ENCODE measurements at regions not wholly inside any gene's neighbourhood (a gene's known extent, or its start where the extent isn't known, plus 50 kb on each side); places are given as distances from the start of the nearest gene placed in this dataset.
"Not testable (repeated sequence)": the region's sequence is repeated elsewhere in the genome, so short reads cannot be mapped to it uniquely, and the experiment has no call there.

DNA sequence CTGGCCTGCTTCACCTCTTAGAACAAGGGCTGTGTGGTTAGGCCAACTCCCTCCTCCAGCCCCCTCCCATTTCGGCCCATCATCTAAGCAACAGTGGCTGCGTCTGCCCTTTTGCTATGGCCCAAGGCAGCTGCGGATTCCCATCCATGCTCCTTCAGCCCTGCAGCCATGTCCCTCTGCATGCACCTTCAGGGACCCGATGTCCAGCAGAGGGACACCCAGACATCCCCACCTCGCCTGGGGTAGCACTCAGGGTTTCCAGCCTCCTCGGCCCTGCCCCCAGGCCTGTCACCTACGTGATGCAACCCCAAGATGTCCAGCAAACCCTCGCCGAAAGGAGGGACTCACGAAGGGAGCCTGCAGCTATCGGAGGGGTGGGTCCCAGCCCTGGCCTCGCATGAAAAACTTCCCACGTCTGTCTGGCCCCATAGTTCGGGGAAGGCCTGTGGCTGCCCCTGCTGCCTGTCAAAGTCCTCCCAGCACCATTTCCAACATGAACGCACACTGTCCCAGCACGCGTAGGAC is 194.4 kb downstream of the CTTN start:
- no peak for DNase-seq (ENCODE audit: low read depth)

DNA sequence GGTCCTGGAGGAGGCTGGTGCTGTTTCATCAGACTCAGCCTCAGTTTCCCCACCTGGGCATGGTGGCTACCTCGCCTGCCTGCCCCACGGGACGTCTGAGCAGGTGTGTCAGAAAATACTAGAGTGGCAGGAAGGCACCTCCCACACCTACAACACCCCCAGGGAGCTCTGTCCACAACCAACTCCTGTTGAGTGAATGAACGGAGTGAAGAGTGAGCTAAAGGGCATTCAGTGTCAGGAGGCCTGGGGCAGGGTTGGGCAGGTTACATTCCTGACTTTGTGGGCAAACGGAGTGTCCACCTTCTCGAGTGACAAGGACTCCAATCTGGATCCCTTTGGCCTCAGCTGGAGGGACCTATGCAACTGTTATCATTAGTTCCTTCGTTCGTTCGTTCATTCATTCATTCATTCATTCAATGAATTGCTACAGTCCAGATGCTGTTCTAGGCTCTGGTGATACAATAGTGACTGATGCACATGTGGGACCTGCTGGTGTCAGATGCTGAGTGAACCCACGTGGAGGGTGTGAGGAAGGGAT is 195.2 kb downstream of the CTTN start:
- no peak for DNase-seq (ENCODE audit: low read depth)

DNA sequence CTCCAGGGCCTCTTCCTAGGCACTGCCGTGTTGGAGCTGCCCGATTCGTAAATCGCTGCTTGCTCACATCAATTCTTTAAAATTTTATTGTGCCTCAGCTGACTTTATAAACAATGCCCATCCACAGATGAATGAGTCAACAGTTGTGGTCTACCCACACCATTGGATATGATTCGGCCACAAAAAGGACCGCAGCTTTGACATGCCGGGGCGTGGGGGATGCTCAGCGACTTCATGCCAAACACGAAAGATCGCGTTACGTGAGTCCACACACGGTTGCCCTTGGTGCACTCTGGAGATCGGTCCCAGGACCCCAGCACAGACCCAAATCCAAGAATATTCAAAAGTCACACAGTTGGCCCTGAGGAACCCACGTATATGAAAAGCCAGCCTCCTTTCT is 195.7 kb downstream of the CTTN start:
- no peak for DNase-seq (ENCODE audit: low read depth)

DNA sequence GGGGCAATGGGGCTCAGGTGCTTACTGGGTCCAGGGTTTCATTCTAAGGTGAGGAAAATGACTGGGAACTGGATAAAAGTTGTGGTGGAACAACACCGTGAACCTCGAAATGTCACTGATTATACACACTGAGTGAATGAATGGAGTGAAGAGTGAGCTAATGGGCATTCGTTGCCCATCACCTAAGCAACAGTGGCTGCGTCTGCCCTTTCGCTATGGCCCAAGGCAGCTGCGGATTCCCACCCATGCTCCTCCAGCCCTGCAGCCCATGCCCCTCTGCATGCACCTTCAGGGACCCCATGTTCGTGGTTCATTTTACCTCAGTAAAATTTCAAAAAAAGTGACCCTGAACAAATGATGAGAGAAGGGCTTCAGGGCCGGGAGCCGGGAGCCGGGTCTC is 196.3 kb downstream of the CTTN start:
- DNase-seq (ENCODE audit: low read depth): no peak

DNA sequence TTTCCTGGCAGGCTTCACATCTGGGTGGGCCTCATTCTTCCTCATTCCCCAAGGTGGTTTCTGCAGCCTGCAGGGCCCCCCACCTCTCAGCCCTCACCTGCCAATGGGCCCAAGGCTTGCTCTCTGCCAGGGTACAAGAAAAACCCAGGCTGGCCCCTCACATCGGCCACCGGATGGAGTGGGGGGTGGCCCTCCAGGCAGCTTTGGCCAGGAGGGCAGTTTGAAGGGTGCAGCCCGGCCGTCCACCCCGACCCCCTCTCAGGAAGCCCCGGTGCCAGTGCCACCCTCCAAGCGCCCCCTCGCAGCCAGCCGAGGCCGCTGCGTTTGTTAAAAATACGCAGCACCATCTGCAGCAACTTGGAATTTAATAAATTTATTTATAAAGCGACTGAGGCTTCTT is 196.7 kb downstream of the CTTN start:
- no peak for DNase-seq (ENCODE audit: low read depth)

DNA sequence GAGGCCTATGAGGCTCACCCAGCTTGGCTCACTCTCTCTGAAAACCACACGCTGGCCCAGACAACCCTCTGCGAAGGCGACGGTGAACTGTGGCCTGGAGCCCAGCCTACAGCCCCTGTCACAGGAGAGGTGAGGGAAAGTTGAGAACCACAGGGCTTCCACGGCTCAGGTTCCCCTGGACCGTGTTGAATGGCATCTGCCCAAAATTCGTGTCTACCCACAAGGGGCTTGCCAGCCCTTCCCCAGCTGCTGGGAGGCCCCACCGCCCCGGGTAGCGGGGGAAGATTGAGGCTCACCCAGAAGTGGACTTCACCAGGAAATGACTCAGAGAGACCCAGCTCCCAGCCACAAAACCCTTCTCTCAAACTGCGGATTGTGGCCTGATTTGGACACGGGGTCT is 197.1 kb downstream of the CTTN start:
- DNase-seq (ENCODE audit: low read depth): no peak

DNA sequence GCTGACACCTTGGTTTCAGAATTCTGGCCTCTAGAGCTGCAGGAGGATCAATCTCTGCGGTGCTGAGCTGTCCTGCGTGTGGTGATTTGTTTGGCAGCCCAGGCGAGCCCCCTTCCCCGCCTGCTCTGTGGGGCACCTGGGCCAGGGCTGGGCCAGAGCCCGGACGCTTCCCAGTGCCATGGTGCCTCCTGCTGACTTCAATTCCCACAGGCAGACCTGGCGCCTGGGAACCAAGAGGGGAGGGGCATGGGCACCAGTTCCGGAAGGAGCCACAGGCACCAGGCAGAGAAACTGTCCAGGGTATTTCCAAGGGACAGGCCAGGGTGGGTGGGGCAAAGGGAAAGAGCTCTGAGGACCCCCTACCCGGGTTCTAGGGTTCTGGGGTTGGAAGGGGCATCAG is 197.8 kb downstream of the CTTN start:
- no peak for DNase-seq (ENCODE audit: low read depth)

DNA sequence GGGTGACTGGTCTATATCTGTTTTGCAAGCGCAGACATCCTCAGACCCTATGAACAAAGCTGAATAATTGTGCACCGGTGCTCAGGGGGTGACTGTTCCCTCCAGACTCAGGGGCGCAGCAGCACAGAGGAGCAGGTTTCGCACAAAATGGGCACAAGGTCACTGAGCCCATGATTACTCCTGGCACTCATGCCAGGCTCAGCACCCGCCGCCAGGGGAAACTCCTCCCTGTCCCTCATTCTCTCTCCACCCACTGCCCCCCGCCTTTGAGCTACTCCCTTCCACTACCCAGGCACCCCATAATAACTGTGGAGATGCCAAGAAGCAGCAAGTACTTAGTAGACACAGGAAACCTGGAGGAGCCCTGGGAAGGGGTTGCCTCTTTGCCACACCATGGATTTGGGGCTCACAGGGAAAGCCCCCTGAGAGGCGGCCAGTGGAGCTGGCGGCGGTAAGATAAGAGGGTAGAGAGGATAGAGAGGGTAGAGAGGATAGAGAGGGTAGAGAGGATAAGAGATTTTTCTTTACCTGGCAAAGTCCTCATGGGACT is 198.8 kb downstream of the CTTN start:
- no peak for DNase-seq (ENCODE audit: low read depth)

DNA sequence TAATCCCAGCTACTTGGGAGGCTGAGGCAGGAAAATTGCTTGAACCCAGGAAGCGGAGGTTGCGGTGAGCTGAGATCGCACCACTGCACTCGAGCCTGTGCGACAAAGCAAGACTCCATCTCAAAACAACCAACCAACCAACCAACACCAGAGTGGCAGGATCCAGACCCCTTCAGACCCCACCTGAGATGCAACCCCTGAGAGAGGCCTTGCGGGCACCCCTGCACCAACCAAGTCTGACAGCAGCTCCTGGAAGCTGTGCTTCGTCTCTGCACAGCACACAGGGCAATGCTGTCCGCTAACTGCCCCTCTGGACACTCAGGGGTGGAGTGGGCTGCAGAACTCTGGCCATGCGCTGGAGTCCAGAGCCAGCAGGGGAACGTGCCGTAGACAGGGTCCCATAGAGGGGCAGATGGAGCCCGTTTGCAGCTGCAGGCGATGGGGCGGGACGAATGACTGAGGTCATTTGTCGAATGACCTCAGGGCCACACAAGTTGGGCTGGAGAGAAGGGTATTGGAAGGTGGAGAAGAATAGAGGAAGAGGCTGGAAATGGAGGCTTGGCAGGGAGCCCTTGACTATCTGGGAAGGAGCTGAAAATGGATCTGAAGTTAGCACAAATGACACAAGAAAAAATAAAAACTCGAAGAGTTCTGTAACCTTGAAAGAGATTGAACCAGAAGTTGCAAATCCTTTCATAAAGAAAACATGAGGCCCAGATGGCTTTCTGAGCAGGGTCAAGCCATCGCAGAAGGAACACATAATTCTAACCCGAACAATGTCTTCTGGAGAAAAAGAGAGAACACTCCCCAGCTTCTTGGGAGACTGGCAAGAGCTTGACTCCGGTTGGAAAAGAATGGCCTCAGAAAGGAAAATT is 199.7 kb downstream of the CTTN start:
- DNase-seq (ENCODE audit: low read depth): no peak

DNA sequence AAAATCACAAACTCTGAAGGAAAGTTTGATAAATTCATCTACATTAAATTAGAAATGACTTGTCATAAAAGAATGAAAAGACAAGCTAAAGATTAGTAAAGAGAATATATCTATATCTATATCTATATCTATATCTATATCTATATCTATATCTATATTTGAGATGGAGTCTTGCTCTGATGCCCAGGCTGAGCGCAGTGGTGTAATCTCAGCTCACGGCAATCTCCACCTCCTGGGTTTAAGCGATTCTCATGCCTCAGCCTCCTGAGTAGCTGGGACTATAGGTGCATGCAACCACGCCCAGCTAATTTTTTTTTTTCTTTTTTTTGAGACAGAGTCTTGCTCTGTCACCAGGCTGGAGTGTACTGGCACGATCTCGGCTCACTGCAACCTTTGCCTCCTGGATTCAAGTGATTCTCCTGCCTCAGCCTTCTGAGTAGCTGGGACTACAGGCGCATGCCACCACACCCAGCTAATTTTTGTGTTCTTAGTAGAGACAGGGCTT is 202.6 kb downstream of the CTTN start:
- DNase-seq (ENCODE audit: low read depth): not testable (repeated sequence)

DNA sequence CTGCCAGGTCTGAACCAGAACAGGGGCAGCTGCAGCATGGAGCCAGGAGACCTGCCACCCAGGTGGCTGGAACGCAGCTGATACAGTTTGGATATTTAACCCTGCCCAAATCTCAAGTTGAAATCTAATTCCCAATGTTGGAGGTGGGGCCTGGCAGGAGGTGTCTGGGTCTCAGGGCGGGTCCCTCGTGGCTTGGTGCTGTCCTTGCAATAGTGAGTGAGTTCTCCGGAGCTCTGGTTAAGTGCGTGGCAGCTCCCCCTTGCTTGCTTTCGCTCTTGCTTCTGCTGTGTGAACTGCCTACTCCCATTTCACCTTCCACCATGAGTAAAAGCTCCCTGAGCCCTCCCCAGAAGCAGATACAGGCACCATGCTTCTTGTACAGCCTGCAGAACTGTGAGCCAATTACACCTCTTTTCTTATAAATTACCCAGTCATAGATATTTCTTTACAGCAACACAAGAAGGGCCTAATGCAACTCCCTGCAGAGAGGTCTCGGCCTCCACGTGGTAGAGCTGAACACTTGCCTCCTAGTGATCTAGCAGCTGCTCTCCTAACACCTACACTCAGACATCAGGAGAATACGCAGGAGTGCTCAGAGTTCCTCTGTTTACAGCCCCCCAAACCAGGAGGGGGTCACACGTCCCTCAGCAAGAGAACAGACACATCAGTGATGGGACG is 203.7 kb downstream of the CTTN start:
- DNase-seq (ENCODE audit: low read depth): no peak

DNA sequence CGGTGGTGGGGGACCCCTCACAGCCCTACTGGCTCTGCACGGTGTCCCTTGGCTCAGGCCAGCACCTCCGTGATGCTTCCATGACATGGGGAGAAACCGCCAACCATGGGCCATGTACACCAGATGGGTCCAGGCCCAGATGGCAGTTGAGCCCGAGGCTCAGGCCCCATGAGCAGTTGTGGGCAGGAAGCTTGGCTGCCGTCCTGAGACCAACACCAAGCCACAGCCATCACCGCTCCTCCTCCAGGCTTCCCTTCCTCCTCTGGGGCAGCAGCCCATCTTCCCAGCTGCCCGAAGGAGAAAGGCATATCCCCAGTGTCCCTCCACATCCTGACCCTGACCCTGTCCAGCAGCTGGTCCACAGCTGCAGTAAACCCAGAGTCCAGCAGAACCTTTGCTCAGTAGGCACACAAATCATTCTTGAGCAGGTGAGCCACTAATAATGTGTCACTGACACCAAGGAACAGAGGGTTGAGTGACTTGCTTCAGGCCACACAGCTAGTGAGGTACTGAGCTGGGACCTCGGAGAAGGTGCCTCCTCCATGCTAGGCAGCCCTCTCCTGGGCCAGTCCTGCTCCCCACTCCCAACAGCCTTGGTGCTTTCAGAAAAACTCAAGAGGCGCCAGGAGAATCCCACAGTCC is 204.9 kb downstream of the CTTN start:
- DNase-seq (ENCODE audit: low read depth): no peak

DNA sequence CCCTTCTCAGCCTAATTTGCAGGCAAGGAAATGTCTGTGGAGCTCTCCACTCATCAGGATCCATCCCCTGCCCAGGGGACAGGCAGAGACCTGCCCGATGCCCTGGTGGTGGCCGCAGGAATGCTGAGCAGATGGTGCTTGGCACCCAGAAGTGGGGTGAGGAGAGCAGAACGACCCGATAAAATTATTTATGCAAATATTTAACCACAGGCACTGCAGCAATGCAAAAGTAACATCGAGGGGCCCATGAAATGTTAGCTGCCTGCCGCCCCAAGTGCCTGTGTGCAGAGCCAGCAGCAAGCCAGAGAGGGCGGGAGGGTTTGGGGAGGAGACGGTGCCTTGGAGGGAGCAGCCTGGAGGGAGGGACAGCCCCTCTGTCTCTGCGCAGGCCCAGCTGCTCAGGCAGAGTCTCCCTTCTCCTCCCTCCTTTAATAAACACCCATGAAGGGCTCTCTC is 205.5 kb downstream of the CTTN start:
- no peak for DNase-seq (ENCODE audit: low read depth)

DNA sequence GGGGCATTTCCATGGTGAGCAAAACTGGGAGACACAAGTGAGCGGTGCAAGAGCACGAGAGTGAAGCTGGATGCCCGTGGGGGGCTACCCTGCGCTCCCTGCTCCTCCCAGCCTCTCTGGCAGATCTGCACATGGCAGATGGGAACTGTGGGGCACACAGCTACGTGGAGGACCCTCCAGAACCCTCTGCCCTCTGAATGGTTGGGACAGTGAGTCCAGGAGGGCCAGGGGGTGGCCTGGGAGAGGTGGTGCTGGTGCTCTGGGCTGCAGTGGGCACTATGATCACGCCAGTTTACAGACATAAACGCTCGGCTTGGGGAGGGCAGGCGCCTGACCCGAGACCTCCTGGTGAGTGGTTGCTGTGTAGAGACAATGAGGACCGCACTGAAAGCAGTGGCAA is 205.9 kb downstream of the CTTN start:
- DNase-seq (ENCODE audit: low read depth): no peak

DNA sequence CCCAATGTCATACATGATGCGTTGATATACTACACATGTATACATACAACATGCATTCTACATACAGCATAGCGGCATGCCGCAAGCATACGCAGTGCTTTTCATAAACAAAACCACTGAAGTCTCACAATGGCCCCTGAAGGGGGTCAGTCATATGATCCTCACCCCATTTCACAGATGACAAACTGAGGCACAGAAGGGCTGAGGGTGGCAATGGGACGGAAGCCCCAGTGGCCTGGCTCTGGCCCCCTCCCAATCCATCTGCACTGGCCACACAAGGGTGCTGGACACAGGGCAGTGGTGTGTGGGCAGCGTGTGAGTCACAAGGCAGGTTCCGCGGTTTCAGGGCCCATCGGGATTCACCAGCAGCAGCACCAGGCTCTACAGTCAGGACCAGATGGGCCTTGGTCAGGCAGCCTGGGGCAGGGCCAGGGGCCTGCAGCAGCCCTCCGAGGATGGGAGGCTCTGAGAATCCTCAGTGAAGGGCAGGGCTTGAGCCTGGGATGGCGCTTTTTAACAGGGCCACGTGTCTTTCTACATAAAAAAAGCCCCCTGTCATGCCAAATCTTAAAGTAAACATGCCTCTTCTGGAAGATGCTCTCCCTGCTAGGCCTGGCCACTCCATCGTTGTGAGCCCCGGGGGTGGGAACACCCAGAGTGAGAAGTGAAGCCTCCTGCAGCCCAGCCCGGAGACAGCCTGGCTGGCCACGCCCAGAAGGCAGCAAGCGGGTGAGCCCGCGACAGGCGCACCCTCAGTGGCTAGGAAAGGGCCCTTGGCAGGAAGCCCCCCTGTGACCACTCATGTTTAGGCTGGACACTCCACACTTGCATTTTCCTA is 206.5 kb downstream of the CTTN start:
- DNase-seq (ENCODE audit: low read depth): no peak

DNA sequence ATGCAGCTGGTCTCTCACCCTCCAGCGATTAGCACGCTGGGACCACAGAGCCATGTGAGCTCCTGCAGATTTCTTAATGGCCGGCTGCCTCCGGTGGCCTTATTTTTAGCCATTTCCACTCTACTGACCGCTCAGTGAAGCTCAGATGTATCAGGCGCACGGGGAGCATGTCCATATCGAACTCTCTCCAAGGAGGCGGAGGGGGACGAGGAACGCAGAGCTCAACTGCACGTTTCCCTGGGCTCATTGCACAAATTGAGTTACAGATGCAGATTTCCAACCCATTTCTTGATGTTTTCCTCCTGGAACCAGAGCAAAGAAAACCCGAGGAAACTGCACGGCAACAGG is 207.1 kb downstream of the CTTN start:
- DNase-seq (ENCODE audit: low read depth): no peak

DNA sequence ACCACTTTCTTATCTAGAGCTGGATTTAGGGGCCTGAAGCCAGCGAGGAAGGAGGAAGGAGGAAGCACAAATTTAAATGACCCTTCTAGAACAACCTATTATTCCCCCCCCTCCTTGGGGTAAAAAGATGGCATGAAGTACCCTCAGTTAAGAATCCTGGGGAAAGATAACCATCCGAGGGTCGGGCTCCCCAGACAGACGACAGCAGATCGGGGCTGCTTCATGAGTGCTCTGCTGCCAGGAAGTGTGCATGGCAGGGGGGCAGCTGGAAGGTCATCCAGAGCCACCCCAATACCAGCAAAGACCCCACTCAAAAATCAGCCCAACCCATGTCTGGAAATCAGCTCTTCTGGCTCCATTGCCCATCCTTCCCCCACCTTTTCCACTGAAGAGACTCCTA is 207.5 kb downstream of the CTTN start:
- no peak for DNase-seq (ENCODE audit: low read depth)

DNA sequence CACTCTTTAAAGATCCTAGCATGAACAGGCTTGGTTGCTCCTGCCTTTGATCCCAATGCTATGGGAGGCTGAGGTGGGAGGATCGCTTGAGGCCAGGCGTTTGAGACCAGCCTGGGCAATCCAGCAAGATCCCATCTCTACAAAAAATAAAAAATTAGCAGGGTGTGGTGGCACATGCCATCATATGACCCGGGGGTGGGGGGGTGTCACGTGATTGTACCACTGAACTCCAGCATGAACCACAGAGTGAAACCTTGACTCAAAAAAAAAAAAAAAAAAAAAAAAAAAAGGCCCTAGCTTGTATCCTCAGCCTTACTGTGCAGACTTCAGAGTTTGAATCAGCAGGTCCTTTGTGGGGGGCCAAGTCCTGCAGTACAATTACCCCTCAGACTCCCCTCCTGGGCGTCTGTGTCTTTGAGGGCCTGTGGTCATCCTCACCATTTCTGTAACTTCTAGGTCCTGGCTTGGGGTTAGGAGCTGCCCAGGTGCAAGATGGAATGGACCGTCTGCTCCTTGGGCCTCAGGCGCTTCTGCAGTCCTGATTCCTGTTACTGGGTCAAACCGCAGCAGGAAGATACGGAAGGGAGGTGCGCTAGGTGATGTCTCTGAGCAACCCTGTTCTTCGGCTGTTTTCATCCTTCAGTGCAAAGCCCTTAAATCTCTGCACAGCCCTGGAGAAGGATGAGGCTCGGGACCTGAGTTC is 208.1 kb downstream of the CTTN start:
- DNase-seq (ENCODE audit: low read depth): no peak

DNA sequence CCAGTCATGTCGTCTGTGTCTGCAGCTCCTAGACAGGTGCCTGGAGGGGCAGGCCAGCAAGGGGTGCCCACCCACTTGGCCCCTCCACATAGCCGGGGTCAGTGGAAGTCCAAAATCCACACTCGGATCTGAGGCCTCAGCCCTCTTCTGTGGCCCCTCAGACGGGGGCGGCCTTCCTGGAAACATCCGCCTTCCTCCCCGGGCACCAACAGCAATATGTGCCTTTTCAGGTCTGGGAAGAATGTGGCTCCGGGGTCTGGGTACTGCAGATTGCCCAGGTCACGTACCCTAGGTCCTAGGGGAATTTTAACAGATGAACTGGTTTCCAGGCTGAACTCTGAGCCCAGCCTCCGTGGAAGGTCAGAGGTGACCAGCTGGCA is 208.6 kb downstream of the CTTN start:
- no peak for DNase-seq (ENCODE audit: low read depth)

DNA sequence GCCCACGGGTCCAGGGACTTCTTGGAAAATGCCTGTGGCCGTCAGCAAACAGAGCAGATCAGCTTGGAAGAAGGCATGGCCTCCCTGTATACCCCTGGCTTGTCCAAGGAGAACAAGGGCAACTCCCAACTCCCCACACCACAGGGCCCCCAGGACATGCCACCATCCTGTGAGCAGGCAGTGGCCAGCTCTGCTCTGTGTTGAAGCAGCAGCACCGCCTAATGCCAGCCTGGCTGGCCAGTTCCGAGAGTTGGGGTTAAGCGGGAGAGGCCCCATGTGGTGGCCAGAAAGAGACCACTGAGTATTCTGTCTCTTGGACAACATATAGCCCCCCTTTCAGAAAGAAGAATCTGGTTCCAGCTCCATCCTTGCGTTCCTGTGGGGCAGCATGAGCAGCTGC is 209.2 kb downstream of the CTTN start:
- no peak for DNase-seq (ENCODE audit: low read depth)
